ENCODE measurements at regions not wholly inside any gene's neighbourhood (a gene's known extent, or its start where the extent isn't known, plus 50 kb on each side); places are given as distances from the start of the nearest gene placed in this dataset.

- TF ChIP-seq ZNF484 (CRISPR knock-in tag; IDR thresholded peaks at IDR 0.05; ENCODE audit: borderline replicate concordance, low read depth) (no peak; the same call in 1 of the 2 replicates), ZNF766 (CRISPR knock-in tag; IDR thresholded peaks at IDR 0.05; ENCODE audit: borderline replicate concordance) (peak; percentile 85; the same call in 1 of the 2 replicates), ZNF589 (CRISPR knock-in tag; conservative IDR thresholded peaks at IDR 0.05) (0 out of 2 replicates have a peak, but pooled peaks have one; percentile 69), HOXA9 (CRISPR knock-in tag; IDR thresholded peaks at IDR 0.05; ENCODE audit: borderline replicate concordance) (peak; percentile 80; the same call in 1 of the 2 replicates), ZNF20 (CRISPR knock-in tag; IDR thresholded peaks at IDR 0.05) (no peak), ZNF557 (CRISPR knock-in tag; IDR thresholded peaks at IDR 0.05) (peak; percentile 92; the same call in 1 of the 2 replicates), ZNF24 (IDR thresholded peaks at IDR 0.05) (no peak), ERF (CRISPR knock-in tag; IDR thresholded peaks at IDR 0.05) (peak; percentile 87), TBP (CRISPR knock-in tag; IDR thresholded peaks at IDR 0.05) (no peak), ZNF331 (CRISPR knock-in tag; IDR thresholded peaks at IDR 0.05) (peak; percentile 84), KLF9 (CRISPR knock-in tag; IDR thresholded peaks at IDR 0.05; ENCODE audit: low read depth) (no peak), NRL (CRISPR knock-in tag; IDR thresholded peaks at IDR 0.05; ENCODE audit: borderline replicate concordance) (no peak), PHB2 (IDR thresholded peaks at IDR 0.05; ENCODE audit: partially characterized antibody) (no peak), ONECUT2 (CRISPR knock-in tag; IDR thresholded peaks at IDR 0.05) (peak; percentile 39; the same call in 1 of the 2 replicates), ZHX1 (CRISPR knock-in tag; IDR thresholded peaks at IDR 0.05; ENCODE audit: low read depth) (no peak), ZNF550 (CRISPR knock-in tag; IDR thresholded peaks at IDR 0.05; ENCODE audit: borderline replicate concordance) (no peak), ZNF768 (CRISPR knock-in tag; IDR thresholded peaks at IDR 0.05) (no peak), ARNT (IDR thresholded peaks at IDR 0.05) (no peak), TRAFD1 (CRISPR knock-in tag; IDR thresholded peaks at IDR 0.05; ENCODE audit: borderline replicate concordance) (no peak)
- TF ChIP-seq, protein P1, sequence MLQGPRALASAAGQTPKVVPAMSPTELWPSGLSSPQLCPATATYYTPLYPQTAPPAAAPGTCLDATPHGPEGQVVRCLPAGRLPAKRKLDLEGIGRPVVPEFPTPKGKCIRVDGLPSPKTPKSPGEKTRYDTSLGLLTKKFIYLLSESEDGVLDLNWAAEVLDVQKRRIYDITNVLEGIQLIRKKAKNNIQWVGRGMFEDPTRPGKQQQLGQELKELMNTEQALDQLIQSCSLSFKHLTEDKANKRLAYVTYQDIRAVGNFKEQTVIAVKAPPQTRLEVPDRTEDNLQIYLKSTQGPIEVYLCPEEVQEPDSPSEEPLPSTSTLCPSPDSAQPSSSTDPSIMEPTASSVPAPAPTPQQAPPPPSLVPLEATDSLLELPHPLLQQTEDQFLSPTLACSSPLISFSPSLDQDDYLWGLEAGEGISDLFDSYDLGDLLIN (CRISPR knock-in tag; IDR thresholded peaks at IDR 0.05; ENCODE audit: borderline replicate concordance) = peak; percentile 77; the same call in 1 of the 2 replicates
- TF ChIP-seq, protein P2, sequence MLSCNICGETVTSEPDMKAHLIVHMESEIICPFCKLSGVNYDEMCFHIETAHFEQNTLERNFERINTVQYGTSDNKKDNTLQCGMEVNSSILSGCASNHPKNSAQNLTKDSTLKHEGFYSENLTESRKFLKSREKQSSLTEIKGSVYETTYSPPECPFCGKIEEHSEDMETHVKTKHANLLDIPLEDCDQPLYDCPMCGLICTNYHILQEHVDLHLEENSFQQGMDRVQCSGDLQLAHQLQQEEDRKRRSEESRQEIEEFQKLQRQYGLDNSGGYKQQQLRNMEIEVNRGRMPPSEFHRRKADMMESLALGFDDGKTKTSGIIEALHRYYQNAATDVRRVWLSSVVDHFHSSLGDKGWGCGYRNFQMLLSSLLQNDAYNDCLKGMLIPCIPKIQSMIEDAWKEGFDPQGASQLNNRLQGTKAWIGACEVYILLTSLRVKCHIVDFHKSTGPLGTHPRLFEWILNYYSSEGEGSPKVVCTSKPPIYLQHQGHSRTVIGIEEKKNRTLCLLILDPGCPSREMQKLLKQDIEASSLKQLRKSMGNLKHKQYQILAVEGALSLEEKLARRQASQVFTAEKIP (CRISPR knock-in tag; IDR thresholded peaks at IDR 0.05; ENCODE audit: borderline replicate concordance) = no peak
These were observed 51.3 kb upstream of the GPR26 start (continued) for GRCh38 chr10:123614888-123615287.

Measured in HepG2 (cell line).